ENCODE measurements at regions not wholly inside any gene's neighbourhood (a gene's known extent, or its start where the extent isn't known, plus 50 kb on each side); places are given as distances from the start of the nearest gene placed in this dataset.

DNA sequence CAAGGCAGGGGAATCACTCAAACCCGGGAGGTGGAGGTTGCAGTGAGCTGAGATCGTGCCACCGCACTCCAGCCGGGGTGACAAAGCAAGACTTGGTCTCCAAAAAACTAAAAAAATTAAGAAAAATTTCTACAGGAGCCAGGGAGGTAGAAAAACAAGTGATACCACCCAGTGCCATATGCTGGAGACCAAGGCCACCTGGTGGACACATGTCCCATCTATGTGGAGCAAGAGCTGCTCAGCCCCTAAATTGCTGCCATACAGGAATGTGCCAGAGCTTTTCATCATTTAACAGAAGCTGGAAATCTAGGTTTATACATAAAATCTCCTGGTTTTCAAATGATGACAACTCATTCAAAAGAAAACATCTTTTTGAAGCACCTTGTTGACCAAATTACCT is 61.4 kb upstream of the ELK3 start:
- no peak for TF ChIP-seq CTCF (tag by site-specific recombination; IDR thresholded peaks at IDR 0.05)
- TF ChIP-seq, protein P1, sequence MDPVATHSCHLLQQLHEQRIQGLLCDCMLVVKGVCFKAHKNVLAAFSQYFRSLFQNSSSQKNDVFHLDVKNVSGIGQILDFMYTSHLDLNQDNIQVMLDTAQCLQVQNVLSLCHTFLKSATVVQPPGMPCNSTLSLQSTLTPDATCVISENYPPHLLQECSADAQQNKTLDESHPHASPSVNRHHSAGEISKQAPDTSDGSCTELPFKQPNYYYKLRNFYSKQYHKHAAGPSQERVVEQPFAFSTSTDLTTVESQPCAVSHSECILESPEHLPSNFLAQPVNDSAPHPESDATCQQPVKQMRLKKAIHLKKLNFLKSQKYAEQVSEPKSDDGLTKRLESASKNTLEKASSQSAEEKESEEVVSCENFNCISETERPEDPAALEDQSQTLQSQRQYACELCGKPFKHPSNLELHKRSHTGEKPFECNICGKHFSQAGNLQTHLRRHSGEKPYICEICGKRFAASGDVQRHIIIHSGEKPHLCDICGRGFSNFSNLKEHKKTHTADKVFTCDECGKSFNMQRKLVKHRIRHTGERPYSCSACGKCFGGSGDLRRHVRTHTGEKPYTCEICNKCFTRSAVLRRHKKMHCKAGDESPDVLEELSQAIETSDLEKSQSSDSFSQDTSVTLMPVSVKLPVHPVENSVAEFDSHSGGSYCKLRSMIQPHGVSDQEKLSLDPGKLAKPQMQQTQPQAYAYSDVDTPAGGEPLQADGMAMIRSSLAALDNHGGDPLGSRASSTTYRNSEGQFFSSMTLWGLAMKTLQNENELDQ (tag by site-specific recombination; IDR thresholded peaks at IDR 0.05; ENCODE audit: low read depth): no peak
- no peak for TF ChIP-seq YY1 (tag by site-specific recombination; IDR thresholded peaks at IDR 0.05)
- no peak for TF ChIP-seq HIC1 (tag by site-specific recombination; IDR thresholded peaks at IDR 0.05)
- no peak for TF ChIP-seq ZNF621 (tag by site-specific recombination; IDR thresholded peaks at IDR 0.05)
- TF ChIP-seq, protein P2, sequence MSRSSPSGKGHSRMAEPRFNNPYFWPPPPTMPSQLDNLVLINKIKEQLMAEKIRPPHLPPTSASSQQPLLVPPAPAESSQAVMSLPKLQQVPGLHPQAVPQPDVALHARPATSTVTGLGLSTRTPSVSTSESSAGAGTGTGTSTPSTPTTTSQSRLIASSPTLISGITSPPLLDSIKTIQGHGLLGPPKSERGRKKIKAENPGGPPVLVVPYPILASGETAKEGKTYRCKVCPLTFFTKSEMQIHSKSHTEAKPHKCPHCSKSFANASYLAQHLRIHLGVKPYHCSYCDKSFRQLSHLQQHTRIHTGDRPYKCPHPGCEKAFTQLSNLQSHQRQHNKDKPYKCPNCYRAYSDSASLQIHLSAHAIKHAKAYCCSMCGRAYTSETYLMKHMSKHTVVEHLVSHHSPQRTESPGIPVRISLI (tag by site-specific recombination; IDR thresholded peaks at IDR 0.05): no peak
- no peak for TF ChIP-seq MYNN (tag by site-specific recombination; IDR thresholded peaks at IDR 0.05; ENCODE audit: borderline replicate concordance)
- TF ChIP-seq, protein P3, sequence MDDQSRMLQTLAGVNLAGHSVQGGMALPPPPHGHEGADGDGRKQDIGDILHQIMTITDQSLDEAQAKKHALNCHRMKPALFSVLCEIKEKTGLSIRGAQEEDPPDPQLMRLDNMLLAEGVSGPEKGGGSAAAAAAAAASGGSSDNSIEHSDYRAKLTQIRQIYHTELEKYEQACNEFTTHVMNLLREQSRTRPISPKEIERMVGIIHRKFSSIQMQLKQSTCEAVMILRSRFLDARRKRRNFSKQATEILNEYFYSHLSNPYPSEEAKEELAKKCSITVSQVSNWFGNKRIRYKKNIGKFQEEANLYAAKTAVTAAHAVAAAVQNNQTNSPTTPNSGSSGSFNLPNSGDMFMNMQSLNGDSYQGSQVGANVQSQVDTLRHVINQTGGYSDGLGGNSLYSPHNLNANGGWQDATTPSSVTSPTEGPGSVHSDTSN (CRISPR knock-in tag; IDR thresholded peaks at IDR 0.05): no peak
- TF ChIP-seq BCL11B (tag by site-specific recombination; IDR thresholded peaks at IDR 0.05; ENCODE audit: low read depth): no peak
- TF ChIP-seq ZNF416 (tag by site-specific recombination; IDR thresholded peaks at IDR 0.05): no peak
- no peak for TF ChIP-seq ZNF768 (tag by site-specific recombination; IDR thresholded peaks at IDR 0.05)
- TF ChIP-seq ZNF791 (tag by site-specific recombination; IDR thresholded peaks at IDR 0.05): no peak
- TF ChIP-seq ZBTB1 (tag by site-specific recombination; IDR thresholded peaks at IDR 0.05): no peak
- TF ChIP-seq ZNF274 (IDR thresholded peaks at IDR 0.05; ENCODE audit: low read length): no peak
- no peak for TF ChIP-seq ZNF274 (tag by site-specific recombination; IDR thresholded peaks at IDR 0.05; ENCODE audit: borderline replicate concordance)
